ENCODE measurements at regions not wholly inside any gene's neighbourhood (a gene's known extent, or its start where the extent isn't known, plus 50 kb on each side); places are given as distances from the start of the nearest gene placed in this dataset.

GRCh38 chr16:79835194-79835593, 234.7 kb upstream of the MAF start:
- H3K4me3 ChIP-seq (replicated peaks in 1 of 3; ENCODE audit: insufficient read depth in 1 of 3, low read depth in 1 of 3, low read length in 3 of 3): no peak overlapping the region
- ChIA-PET POLR2A (no interaction called here), CTCF (no interaction called here)
- peaks cover 2% of the 10 kb centered on the region for H3K9me3 ChIP-seq (replicated peaks; ENCODE audit: control insufficient read depth, insufficient read depth, low read length)
- no peaks in the 10 kb centered on the region for H3K9me1 ChIP-seq (replicated peaks; ENCODE audit: control insufficient read depth, extremely low read depth, insufficient read depth, low read length)
- no peaks in the 10 kb centered on the region for H3K27me3 ChIP-seq (ENCODE audit: control insufficient read depth in 2 of 2, insufficient read depth in 2 of 2, low read length in 2 of 2)
- intact Hi-C loops (cut with micrococcal nuclease) (no loop called here), dilution Hi-C loops (cut with MboI; ENCODE audit: extremely low pct_ligation_motif_present, low sequenced_read_pairs) (no loop called here)
- no peak for DNase-seq (ENCODE audit: low read depth, low spot score)
- H3K79me2 ChIP-seq (ENCODE audit: control insufficient read depth, insufficient read depth, low read length): no peaks in the 10 kb centered on the region
- no peaks in the 10 kb centered on the region for H4K20me1 ChIP-seq (replicated peaks; ENCODE audit: control insufficient read depth, extremely low read depth, insufficient read depth, low read length)
- no TSS peak for BruUV-seq (replicated peaks)
- H3K4me1 ChIP-seq (ENCODE audit: control insufficient read depth, extremely low read depth, insufficient read depth, low read length): no peaks in the 10 kb centered on the region
- TF ChIP-seq JUN (IDR thresholded peaks at IDR 0.05; ENCODE audit: borderline replicate concordance, insufficient read depth, insufficient read length, low read depth) (no peak), POLR2AphosphoS5 (IDR thresholded peaks at IDR 0.05; ENCODE audit: insufficient read depth, low read depth, low read length) (no peak), EZH2 (IDR thresholded peaks at IDR 0.05; ENCODE audit: borderline replicate concordance, low read depth, low read length, severe bottlenecking) (no peak), FOS (IDR thresholded peaks at IDR 0.05; ENCODE audit: borderline replicate concordance, insufficient read depth, low read length) (no peak), CTCF (IDR thresholded peaks at IDR 0.05; ENCODE audit: extremely low read depth in 1 of 2, insufficient read depth in 1 of 2, low read depth in 1 of 2, low read length in 2 of 2) (no peak), MYC (IDR thresholded peaks at IDR 0.05; ENCODE audit: low read depth, low read length) (no peak), POLR2A (IDR thresholded peaks at IDR 0.05; ENCODE audit: low read depth, low read length) (no peak), MAX (IDR thresholded peaks at IDR 0.05; ENCODE audit: insufficient read depth, insufficient read length) (no peak), GATA2 (IDR thresholded peaks at IDR 0.05; ENCODE audit: insufficient read depth, insufficient read length, low read depth, low read length) (no peak)
- H3K36me3 ChIP-seq (ENCODE audit: control insufficient read depth in 2 of 2, extremely low read depth in 1 of 2, insufficient read depth in 2 of 2, low read length in 2 of 2): no peaks in the 10 kb centered on the region
- FAIRE-seq: no peak
- no peak overlapping the region for H3K9ac ChIP-seq (replicated peaks; ENCODE audit: extremely low read depth, insufficient read depth, low read length)
- no peak overlapping the region for H3K27ac ChIP-seq (ENCODE audit: insufficient read depth, low read depth, low read length)
- no peak overlapping the region for H3K4me2 ChIP-seq (ENCODE audit: insufficient read depth, low read length)
- H2AFZ ChIP-seq (ENCODE audit: low read depth, low read length): no peak overlapping the region

Measured in endothelial cell of umbilical vein (primary cell).